Breast epithelium (tissue), 3 donors: ENCODE measurements at regions not wholly inside any gene's neighbourhood (a gene's known extent, or its start where the extent isn't known, plus 50 kb on each side); places are given as distances from the start of the nearest gene placed in this dataset.

Source experiments
- CTCF ChIP-seq, 3 donors: fragments of 450-650 bp; IDR thresholded peaks; one replicate each; pipeline ENCODE4 v1.5.1; 2016 to 2017; ENCODE audit warnings: antibody characterized with exemption in 3 of 3, mild to moderate bottlenecking in 3 of 3, moderate library complexity in 3 of 3
- POLR2A ChIP-seq: fragments of 450-650 bp; IDR thresholded peaks from one replicate; pipeline ENCODE4 v1.6.1; 2016; ENCODE audit warnings: antibody characterized with exemption, mild to moderate bottlenecking, moderate library complexity

- TF ChIP-seq POLR2A (no peak), CTCF (IDR thresholded peaks at IDR 0.05) (no peak)
Observed at GRCh38 chr19:29290853-29291252, 77.9 kb upstream of the UQCRFS1 start.
